SU-DHL-6 (cell line): ENCODE measurements at regions not wholly inside any gene's neighbourhood (a gene's known extent, or its start where the extent isn't known, plus 50 kb on each side); places are given as distances from the start of the nearest gene placed in this dataset.

Experiments used
- CTCF ChIP-seq: fragments of 200-600 bp; sonication (generic); IDR thresholded peaks from one replicate; pipeline ENCODE4 v1.5.1; 2017; ENCODE audit warnings: antibody characterized with exemption, mild to moderate bottlenecking, low read length, moderate library complexity; ENCODE audit not compliant: insufficient read depth, poor library complexity, severe bottlenecking
- EZH2phosphoT487 ChIP-seq: fragments of 200-600 bp; sonication (generic), shearing (Covaris generic); conservative IDR thresholded peaks from 2 replicates; pipeline ENCODE4 v1.6.1; 2018; ENCODE audit warnings: mild to moderate bottlenecking, antibody characterized with exemption, low read length, moderate library complexity, mixed read lengths

- TF ChIP-seq CTCF (no peak), EZH2phosphoT487 (no peak)
Measured at GRCh38 chr3:40845916-40846315, 321.2 kb downstream of the ZNF621 start.
